Caco-2 (cell line): ENCODE measurements at regions not wholly inside any gene's neighbourhood (a gene's known extent, or its start where the extent isn't known, plus 50 kb on each side); places are given as distances from the start of the nearest gene placed in this dataset.

ENCODE experiments used
- BruUV-seq: library from RNA; stranded (reverse); fragments of 400-500 nt; replicated peaks from 2 replicates; lab custom pipeline; 2021; lab: Mats Ljungman, UMichigan
- CTCF ChIA-PET: fragments of 300-600 bp; sonication (Branson Sonifier 250); formaldehyde crosslinking; loops from one replicate; lab custom pipeline; 2022; ENCODE audit warnings: antibody characterized with exemption; lab: Charles Lee
- POLR2A ChIA-PET: fragments of 300-600 bp; sonication (Branson Sonifier 250); formaldehyde crosslinking; loops from one replicate; lab custom pipeline; 2022; ENCODE audit warnings: antibody characterized with exemption; lab: Charles Lee
- DNase-seq, 2 experiments: peaks; one replicate each; pipeline versions ENCODE4 v3.0.0 to v3.0.0-alpha.2; 2020 to 2022
- H3K27me3 ChIP-seq: replicated peaks from 2 replicates; pipeline ENCODE4 v1.6.0; 2011; ENCODE audit warnings: low read length; ENCODE audit not compliant: control insufficient read depth, insufficient read depth
- H3K36me3 ChIP-seq: 2 replicates; pipeline ENCODE4 v1.5.1; 2011; ENCODE audit warnings: low read length; ENCODE audit not compliant: control insufficient read depth, insufficient read depth
- H3K4me1 ChIP-seq: fragments of 250-450 bp; sonication (Bioruptor Pico); 2 replicates; pipeline ENCODE4 v1.5.1; 2020; ENCODE audit warnings: mild to moderate bottlenecking
- H3K4me3 ChIP-seq: 2 replicates; pipeline ENCODE4 v1.5.1; 2011; ENCODE audit warnings: low read depth, mild to moderate bottlenecking, control low read depth, low read length
- H3K9me3 ChIP-seq: fragments of 250-450 bp; sonication (Bioruptor Pico); 2 replicates; pipeline ENCODE4 v1.5.1; 2020; ENCODE audit warnings: mild to moderate bottlenecking, moderate library complexity
- H3K27ac Mint-ChIP-seq: one replicate; pipeline ENCODE4 v1.8.0; 2022; ENCODE audit warnings: mixed read lengths; ENCODE audit not compliant: unreplicated experiment
- H3K27me3 Mint-ChIP-seq: one replicate; pipeline ENCODE4 v1.8.0; 2022; ENCODE audit warnings: mixed read lengths; ENCODE audit not compliant: insufficient read depth, unreplicated experiment
- H3K36me3 Mint-ChIP-seq: one replicate; pipeline ENCODE4 v1.8.0; 2022; ENCODE audit warnings: mild to moderate bottlenecking, mixed read lengths; ENCODE audit not compliant: insufficient read depth, unreplicated experiment
- H3K4me1 Mint-ChIP-seq: one replicate; pipeline ENCODE4 v1.8.0; 2022; ENCODE audit warnings: low read depth, mixed read lengths; ENCODE audit not compliant: unreplicated experiment
- H3K4me3 Mint-ChIP-seq: one replicate; pipeline ENCODE4 v1.8.0; 2022; ENCODE audit warnings: mild to moderate bottlenecking, moderate library complexity, mixed read lengths; ENCODE audit not compliant: unreplicated experiment
- H3K9me3 Mint-ChIP-seq: one replicate; pipeline ENCODE4 v1.8.0; 2022; ENCODE audit warnings: mixed read lengths; ENCODE audit not compliant: unreplicated experiment
- CTCF ChIP-seq, 2 experiments: fragments of 200-600 bp in 1 of 2; IDR thresholded peaks; 1 replicate in 1 of 2; 2 replicates in 1 of 2; pipeline versions ENCODE4 v1.5.1 to v1.8.0; 2011 to 2022; ENCODE audit warnings: antibody characterized with exemption in 1 of 2, control low read depth in 1 of 2, inconsistent platforms in 1 of 2, low read depth in 1 of 2, low read length in 1 of 2, mild to moderate bottlenecking in 1 of 2, moderate library complexity in 1 of 2; ENCODE audit not compliant: insufficient read depth in 1 of 2, severe bottlenecking in 1 of 2, unreplicated experiment in 1 of 2
- intact Hi-C: fragments of 100-400 bp; cut with micrococcal nuclease; formaldehyde crosslinking; loops from one replicate; pipeline ENCODE4 v1.10.0; 2022; ENCODE audit not compliant: unreplicated experiment

GRCh38 chrX:14291666-14292500 is 237.5 kb upstream of the GLRA2 start:
- no peaks in the 10 kb centered on the region for H3K9me3 ChIP-seq
- CTCF ChIA-PET, result no interaction called here

GRCh38 chrX:14290335-14290734 is 239.0 kb upstream of the GLRA2 start:
- H3K27me3 ChIP-seq, result no peaks in the 10 kb centered on the region
- BruUV-seq, result no TSS peak
- no peak for TF ChIP-seq CTCF (IDR thresholded peaks at IDR 0.05; ENCODE audit: insufficient read depth in 1 of 2, low read depth in 1 of 2, low read length in 1 of 2, severe bottlenecking in 1 of 2, unreplicated experiment in 1 of 2)
- DNase-seq, result no peak
- no peaks in the 10 kb centered on the region for H3K36me3 ChIP-seq
- CTCF ChIA-PET, result no interaction called here
- POLR2A ChIA-PET, result no interaction called here
- no peak overlapping the region for H3K4me3 ChIP-seq
- intact Hi-C loops, result no loop called here
- H3K4me3 Mint-ChIP-seq, result no peak overlapping the region
- H3K9me3 Mint-ChIP-seq, result no peaks in the 10 kb centered on the region
- no peak overlapping the region for H3K27ac Mint-ChIP-seq
- H3K36me3 Mint-ChIP-seq, result no peaks in the 10 kb centered on the region
- no peaks in the 10 kb centered on the region for H3K9me3 ChIP-seq
- no peaks in the 10 kb centered on the region for H3K4me1 Mint-ChIP-seq
- H3K4me1 ChIP-seq, result no peaks in the 10 kb centered on the region
- H3K27me3 Mint-ChIP-seq, result no peaks in the 10 kb centered on the region

More at GRCh38 chrX:14291666-14292500, 237.5 kb upstream of the GLRA2 start:
- Histone ChIP-seq H3K4me1 (no peaks in the 10 kb centered on the region), H3K27me3 (no peaks in the 10 kb centered on the region), H3K36me3 (no peaks in the 10 kb centered on the region), H3K4me3 (no peak overlapping the region)
- H3K4me1 Mint-ChIP-seq, result no peaks in the 10 kb centered on the region
- TF ChIP-seq CTCF (IDR thresholded peaks at IDR 0.05; ENCODE audit: insufficient read depth in 1 of 2, low read depth in 1 of 2, low read length in 1 of 2, severe bottlenecking in 1 of 2, unreplicated experiment in 1 of 2), result no peak
- H3K27me3 Mint-ChIP-seq, result no peaks in the 10 kb centered on the region
- H3K9me3 Mint-ChIP-seq, result no peaks in the 10 kb centered on the region
- intact Hi-C loops, result no loop called here
- DNase-seq, result no peak
- H3K4me3 Mint-ChIP-seq, result no peak overlapping the region
- H3K27ac Mint-ChIP-seq, result no peak overlapping the region
- no peaks in the 10 kb centered on the region for H3K36me3 Mint-ChIP-seq
- no TSS peak for BruUV-seq
- POLR2A ChIA-PET, result no interaction called here

- TF ChIP-seq CTCF (IDR thresholded peaks at IDR 0.05; ENCODE audit: insufficient read depth in 1 of 2, low read depth in 1 of 2, low read length in 1 of 2, severe bottlenecking in 1 of 2, unreplicated experiment in 1 of 2), result no peak
- no peaks in the 10 kb centered on the region for H3K4me1 ChIP-seq
- H3K36me3 ChIP-seq, result no peaks in the 10 kb centered on the region
- intact Hi-C loops, result no loop called here
- H3K27me3 Mint-ChIP-seq, result no peaks in the 10 kb centered on the region
- no peaks in the 10 kb centered on the region for H3K36me3 Mint-ChIP-seq
- H3K4me3 Mint-ChIP-seq, result no peak overlapping the region
- POLR2A ChIA-PET, result no interaction called here
- H3K9me3 Mint-ChIP-seq, result no peaks in the 10 kb centered on the region
- H3K4me1 Mint-ChIP-seq, result no peaks in the 10 kb centered on the region
- no peak for DNase-seq
- H3K4me3 ChIP-seq, result no peak overlapping the region
- H3K27ac Mint-ChIP-seq, result no peak overlapping the region
- no peaks in the 10 kb centered on the region for H3K27me3 ChIP-seq
- BruUV-seq, result no TSS peak
- CTCF ChIA-PET, result no interaction called here
- no peaks in the 10 kb centered on the region for H3K9me3 ChIP-seq
Observed at GRCh38 chrX:14274691-14275090, 245.0 kb upstream of the GEMIN8 start.
